Right kidney (tissue), 1 donor: ENCODE measurements at regions not wholly inside any gene's neighbourhood (a gene's known extent, or its start where the extent isn't known, plus 50 kb on each side); places are given as distances from the start of the nearest gene placed in this dataset.

Source experiments
- DNase-seq: peaks from one replicate; pipeline ENCODE4 v3.0.0-alpha.2; 2016

- no peak for DNase-seq
These were observed 77.8 kb upstream of the TACR1 start for GRCh38 chr2:75277111-75277510.

- no peak for DNase-seq
These were observed 77.0 kb upstream of the TACR1 start for GRCh38 chr2:75276093-75277029.

GRCh38 chr2:75274936-75275335 is 75.6 kb upstream of the TACR1 start:
- no peak for DNase-seq

GRCh38 chr2:75268112-75268511 is 68.8 kb upstream of the TACR1 start:
- DNase-seq, result no peak

GRCh38 chr2:75261923-75262322 is 62.6 kb upstream of the TACR1 start:
- no peak for DNase-seq

DNA sequence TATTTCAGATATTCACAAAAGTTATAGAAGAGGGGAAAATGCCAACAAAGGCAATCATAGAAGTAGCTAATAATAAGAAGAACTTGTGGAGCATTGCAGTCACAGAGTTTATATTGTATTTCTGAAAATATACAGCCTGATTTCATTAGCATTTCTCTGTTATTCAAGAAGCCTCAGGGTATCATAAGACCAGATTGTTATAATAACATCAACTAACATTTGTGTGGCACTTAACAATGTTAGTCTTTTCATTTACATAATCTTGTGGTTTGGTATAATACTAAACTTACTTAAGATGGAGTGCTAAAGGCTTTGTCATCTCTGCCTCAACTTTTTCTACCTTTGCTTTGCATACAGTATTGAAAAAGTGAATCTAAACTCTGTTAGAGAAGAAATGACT is 61.6 kb upstream of the TACR1 start:
- no peak for DNase-seq

DNA sequence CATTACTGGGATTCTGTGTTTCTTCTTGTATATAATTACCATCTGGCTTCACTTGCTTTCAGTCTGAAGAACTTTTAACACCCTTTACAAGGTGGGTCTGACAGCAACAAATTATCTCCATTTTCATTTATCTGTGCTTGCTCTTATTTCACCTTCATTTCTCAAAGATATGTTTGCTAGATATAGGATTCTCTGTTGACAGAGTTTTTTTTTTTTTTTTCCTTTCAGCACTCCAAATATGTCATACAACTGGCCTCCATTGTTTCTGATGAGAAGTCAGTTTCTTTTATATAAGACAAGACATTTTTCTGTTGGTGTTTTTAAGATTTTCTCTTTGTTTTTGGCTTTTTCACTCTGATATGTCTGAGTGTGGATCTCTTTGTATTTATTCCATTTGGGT is 59.3 kb upstream of the TACR1 start:
- DNase-seq, result no peak

GRCh38 chr2:75256485-75256884 is 57.2 kb upstream of the TACR1 start:
- DNase-seq, result no peak

DNA sequence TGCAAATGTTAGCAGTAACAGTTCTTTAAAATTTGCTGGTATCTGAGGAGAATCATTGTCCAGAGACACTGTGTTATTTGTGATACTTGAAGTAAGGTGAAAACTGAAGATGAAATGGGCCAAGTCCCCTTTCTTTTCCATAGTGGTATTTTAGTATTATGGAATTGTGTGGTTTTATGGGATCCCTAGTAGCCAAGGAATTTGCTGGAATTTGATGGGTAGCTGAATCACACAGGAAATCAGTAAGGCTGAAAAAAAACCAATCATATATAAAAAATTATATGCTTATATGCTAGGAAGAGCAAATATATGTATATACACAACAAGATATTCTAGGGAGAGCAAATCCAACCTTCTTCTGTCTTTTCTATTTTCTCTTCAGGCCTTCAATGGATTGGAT is 54.2 kb upstream of the TACR1 start:
- no peak for DNase-seq

GRCh38 chr2:75251896-75252295 is 52.6 kb upstream of the TACR1 start:
- DNase-seq, result no peak
